Smooth muscle cell (in vitro differentiated cells): ENCODE measurements at regions not wholly inside any gene's neighbourhood (a gene's known extent, or its start where the extent isn't known, plus 50 kb on each side); places are given as distances from the start of the nearest gene placed in this dataset.

Experiments
- DNase-seq: peaks from one replicate; lab custom pipeline; 2025; ENCODE audit not compliant: unreplicated experiment; lab: John Stamatoyannopoulos, UW
- H2AFZ ChIP-seq: fragments of 200-600 bp; sonication (generic); 2 replicates; pipeline ENCODE4 v1.6.0; 2016; ENCODE audit warnings: antibody characterized with exemption, low read depth, mild to moderate bottlenecking
- H3F3A ChIP-seq: fragments of 200-600 bp; sonication (generic); 2 replicates; pipeline ENCODE4 v1.6.0; 2017; ENCODE audit warnings: antibody characterized with exemption, low read depth
- H3K27ac ChIP-seq: fragments of 200-600 bp; sonication (generic); 2 replicates; pipeline ENCODE4 v1.5.1; 2016; ENCODE audit warnings: low read depth, mild to moderate bottlenecking
- H3K27me3 ChIP-seq: fragments of 200-600 bp; sonication (generic); 2 replicates; pipeline ENCODE4 v1.6.1; 2016; ENCODE audit warnings: low read depth, mild to moderate bottlenecking
- H3K36me3 ChIP-seq: fragments of 200-600 bp; sonication (generic); 2 replicates; pipeline ENCODE4 v1.5.1; 2016; ENCODE audit warnings: low read depth
- H3K4me1 ChIP-seq: fragments of 200-600 bp; sonication (generic); 2 replicates; pipeline ENCODE4 v1.5.1; 2016; ENCODE audit warnings: low read depth
- H3K4me2 ChIP-seq: fragments of 200-600 bp; sonication (generic); 2 replicates; pipeline ENCODE4 v1.6.0; 2016; ENCODE audit warnings: mild to moderate bottlenecking
- H3K4me3 ChIP-seq: fragments of 200-600 bp; sonication (generic); 2 replicates; pipeline ENCODE4 v1.5.1; 2016; ENCODE audit warnings: mild to moderate bottlenecking
- H3K79me2 ChIP-seq: fragments of 200-600 bp; sonication (generic); 2 replicates; pipeline ENCODE4 v1.6.0; 2016; ENCODE audit warnings: low read depth, mild to moderate bottlenecking
- H3K9ac ChIP-seq: fragments of 200-600 bp; sonication (generic); 2 replicates; pipeline ENCODE4 v1.6.0; 2016; ENCODE audit warnings: low read depth
- H3K9me3 ChIP-seq: fragments of 200-600 bp; sonication (generic); replicated peaks from 2 replicates; pipeline ENCODE4 v1.5.1; 2016; ENCODE audit warnings: low read depth
- H4K20me1 ChIP-seq: fragments of 200-600 bp; sonication (generic); 2 replicates; pipeline ENCODE4 v1.6.0; 2016; ENCODE audit warnings: low read depth
- WGBS: methylation state at CpG from one replicate; pipeline ENCODE4 v1.1.7; 2016; ENCODE audit warnings: low lambda C conversion rate; 5-methylcytosine and 5-hydroxymethylcytosine counted together
- TF ChIP-seq, protein P1 (sequence below): fragments of 200-600 bp; sonication (generic); IDR thresholded peaks from 2 replicates; pipeline ENCODE4 v1.5.1; 2017; ENCODE audit warnings: borderline replicate concordance, mild to moderate bottlenecking, antibody characterized with exemption; ENCODE audit not compliant: insufficient read depth, poor library complexity, severe bottlenecking

DNA sequence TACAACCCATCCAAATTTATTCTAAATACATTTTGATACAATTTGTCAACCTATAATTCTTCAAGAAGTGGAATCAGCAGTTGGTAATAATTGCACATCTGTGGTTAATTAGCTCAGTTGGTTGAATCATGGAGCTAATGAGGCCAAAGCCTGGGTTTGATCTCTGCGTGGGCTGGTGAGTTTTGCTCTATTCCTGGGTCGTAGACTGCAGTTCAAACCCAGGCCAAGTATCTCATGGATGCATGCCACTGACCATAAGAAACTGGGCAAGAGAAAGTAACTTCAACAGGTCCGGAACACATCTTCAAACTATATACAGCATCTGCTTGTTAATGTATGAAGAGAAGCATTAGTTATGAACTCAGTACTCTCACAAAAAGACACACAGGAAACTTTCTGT is 779.7 kb downstream of the USP25 start:
- H3K79me2 ChIP-seq = no peaks in the 10 kb centered on the region
- no peaks in the 10 kb centered on the region for H3K4me1 ChIP-seq
- no peak overlapping the region for H3K4me3 ChIP-seq
- H3F3A ChIP-seq = no peaks in the 10 kb centered on the region
- no peaks in the 10 kb centered on the region for H3K9me3 ChIP-seq
- no peak overlapping the region for H3K9ac ChIP-seq
- WGBS = 58% methylated on average over 3 of the region's 3 CpGs
- no peaks in the 10 kb centered on the region for H3K27me3 ChIP-seq
- H2AFZ ChIP-seq = no peak overlapping the region
- H3K36me3 ChIP-seq = no peaks in the 10 kb centered on the region
- no peak overlapping the region for H3K4me2 ChIP-seq
- TF ChIP-seq, protein P1, sequence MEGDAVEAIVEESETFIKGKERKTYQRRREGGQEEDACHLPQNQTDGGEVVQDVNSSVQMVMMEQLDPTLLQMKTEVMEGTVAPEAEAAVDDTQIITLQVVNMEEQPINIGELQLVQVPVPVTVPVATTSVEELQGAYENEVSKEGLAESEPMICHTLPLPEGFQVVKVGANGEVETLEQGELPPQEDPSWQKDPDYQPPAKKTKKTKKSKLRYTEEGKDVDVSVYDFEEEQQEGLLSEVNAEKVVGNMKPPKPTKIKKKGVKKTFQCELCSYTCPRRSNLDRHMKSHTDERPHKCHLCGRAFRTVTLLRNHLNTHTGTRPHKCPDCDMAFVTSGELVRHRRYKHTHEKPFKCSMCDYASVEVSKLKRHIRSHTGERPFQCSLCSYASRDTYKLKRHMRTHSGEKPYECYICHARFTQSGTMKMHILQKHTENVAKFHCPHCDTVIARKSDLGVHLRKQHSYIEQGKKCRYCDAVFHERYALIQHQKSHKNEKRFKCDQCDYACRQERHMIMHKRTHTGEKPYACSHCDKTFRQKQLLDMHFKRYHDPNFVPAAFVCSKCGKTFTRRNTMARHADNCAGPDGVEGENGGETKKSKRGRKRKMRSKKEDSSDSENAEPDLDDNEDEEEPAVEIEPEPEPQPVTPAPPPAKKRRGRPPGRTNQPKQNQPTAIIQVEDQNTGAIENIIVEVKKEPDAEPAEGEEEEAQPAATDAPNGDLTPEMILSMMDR = no peak
- H3K27ac ChIP-seq = no peak overlapping the region
- no peak for DNase-seq
- no peaks in the 10 kb centered on the region for H4K20me1 ChIP-seq

DNA sequence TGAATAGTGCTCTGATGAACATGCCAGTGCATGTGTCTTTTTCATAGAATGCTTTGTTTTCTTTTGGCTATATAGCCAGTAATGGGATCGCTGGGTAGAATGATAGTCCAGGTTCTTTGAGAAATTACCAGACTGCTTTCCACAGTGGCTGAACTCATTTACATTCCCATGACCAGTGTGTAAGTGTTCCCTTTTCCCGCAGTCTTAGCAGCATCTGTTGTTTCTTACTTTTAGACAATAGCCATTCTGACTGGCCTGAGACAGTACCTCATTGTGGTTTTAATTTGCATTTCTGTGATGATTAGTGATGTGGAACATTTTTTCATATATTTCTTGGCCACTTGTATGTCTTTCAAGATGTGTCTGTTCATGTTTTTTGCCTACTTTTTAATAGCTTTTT is 784.5 kb downstream of the USP25 start:
- Histone ChIP-seq H3K4me2 (no peak overlapping the region), H3K36me3 (no peaks in the 10 kb centered on the region), H3K27ac (no peak overlapping the region), H3K4me1 (no peaks in the 10 kb centered on the region), H2AFZ (no peak overlapping the region), H3K79me2 (no peaks in the 10 kb centered on the region), H3K9me3 (no peaks in the 10 kb centered on the region), H3K27me3 (no peaks in the 10 kb centered on the region), H3K4me3 (no peak overlapping the region), H4K20me1 (no peaks in the 10 kb centered on the region), H3F3A (no peaks in the 10 kb centered on the region), H3K9ac (no peak overlapping the region)
- no peak for DNase-seq
- TF ChIP-seq, protein P1 = no peak
- 92% methylated on average over 2 of the region's 2 CpGs for WGBS

DNA sequence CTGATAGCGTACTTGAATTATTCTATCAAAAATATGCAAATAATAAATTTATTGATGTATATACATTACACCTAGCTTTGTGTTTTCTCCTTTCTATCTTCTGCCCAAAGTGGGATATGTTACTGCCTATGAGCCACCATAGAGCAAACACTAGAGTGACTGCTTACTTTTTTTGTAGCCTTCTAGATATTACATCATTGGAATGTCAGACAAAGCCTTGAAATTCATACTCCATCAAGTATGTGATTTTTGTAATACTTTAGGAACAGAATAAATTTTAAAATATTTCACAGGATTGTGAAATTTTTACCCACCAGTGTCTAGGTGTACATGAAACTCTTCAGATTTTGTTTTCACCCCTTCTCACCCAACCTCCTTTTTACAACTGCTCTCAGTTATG is 787.6 kb downstream of the USP25 start:
- 93% methylated on average over 1 of the region's 1 CpG for WGBS
- TF ChIP-seq, protein P1 = no peak
- Histone ChIP-seq H3F3A (no peaks in the 10 kb centered on the region), H3K4me2 (no peak overlapping the region), H3K27me3 (no peaks in the 10 kb centered on the region), H3K4me3 (no peak overlapping the region), H2AFZ (no peak overlapping the region), H3K9me3 (no peaks in the 10 kb centered on the region), H3K79me2 (no peaks in the 10 kb centered on the region), H4K20me1 (no peaks in the 10 kb centered on the region), H3K4me1 (no peaks in the 10 kb centered on the region), H3K36me3 (no peaks in the 10 kb centered on the region), H3K9ac (no peak overlapping the region), H3K27ac (no peak overlapping the region)
- no peak for DNase-seq

DNA sequence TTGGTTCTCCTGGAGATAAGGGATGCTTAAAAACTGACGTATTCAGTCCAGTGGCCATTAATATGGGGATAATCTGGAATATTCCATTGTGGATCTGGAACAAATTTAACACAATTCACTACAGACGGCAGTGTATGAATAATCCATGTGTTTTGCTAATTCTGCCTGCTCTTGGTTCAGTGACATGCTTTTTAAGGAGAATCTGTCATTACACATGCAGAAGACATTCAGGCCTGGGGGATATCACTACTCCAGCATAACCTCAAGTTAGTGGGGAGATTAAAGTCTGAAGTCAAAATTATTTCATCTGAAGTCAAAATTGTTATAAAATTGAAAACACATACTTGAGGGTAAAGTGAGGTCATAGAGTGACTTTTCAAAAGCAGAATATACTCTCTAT is 789.3 kb downstream of the USP25 start:
- TF ChIP-seq, protein P1 = no peak

More for the DNA sequence above, 789.3 kb downstream of the USP25 start:
- Histone ChIP-seq H3K9me3 (no peaks in the 10 kb centered on the region), H3F3A (no peaks in the 10 kb centered on the region), H3K27me3 (no peaks in the 10 kb centered on the region), H3K36me3 (no peaks in the 10 kb centered on the region), H4K20me1 (no peaks in the 10 kb centered on the region), H3K4me2 (no peak overlapping the region), H3K9ac (no peak overlapping the region), H2AFZ (no peak overlapping the region), H3K4me1 (no peaks in the 10 kb centered on the region), H3K4me3 (no peak overlapping the region), H3K79me2 (no peaks in the 10 kb centered on the region), H3K27ac (no peak overlapping the region)
- DNase-seq = no peak
- WGBS = 47% methylated on average over 2 of the region's 2 CpGs
